Right kidney (tissue), 1 donor: ENCODE measurements at regions not wholly inside any gene's neighbourhood (a gene's known extent, or its start where the extent isn't known, plus 50 kb on each side); places are given as distances from the start of the nearest gene placed in this dataset.
"Not testable (repeated sequence)": the region's sequence is repeated elsewhere in the genome, so short reads cannot be mapped to it uniquely, and the experiment has no call there.

Experiments
- DNase-seq: peaks from one replicate; pipeline ENCODE4 v3.0.0-alpha.2; 2016

- not testable (repeated sequence) for DNase-seq
Observed at GRCh38 chr4:9110700-9111099, 59.5 kb upstream of the FAM90A26 start.

- DNase-seq: not testable (repeated sequence)
Observed at GRCh38 chr4:9103148-9103524, 67.1 kb upstream of the FAM90A26 start.

- DNase-seq: peak; percentile 2
Observed at GRCh38 chr4:9102471-9103147, 67.6 kb upstream of the FAM90A26 start.

GRCh38 chr4:9096330-9096729 lies 73.9 kb upstream of the FAM90A26 start:
- DNase-seq: not testable (repeated sequence)

- not testable (repeated sequence) for DNase-seq
Observed at GRCh38 chr4:9078796-9079195, 91.4 kb upstream of the FAM90A26 start.

GRCh38 chr4:9076974-9077373 lies 93.2 kb upstream of the FAM90A26 start:
- DNase-seq: not testable (repeated sequence)

- not testable (repeated sequence) for DNase-seq
Observed at GRCh38 chr4:9076486-9076885, 93.7 kb upstream of the FAM90A26 start.

GRCh38 chr4:9073371-9073770 lies 96.8 kb upstream of the FAM90A26 start:
- DNase-seq: not testable (repeated sequence)

- not testable (repeated sequence) for DNase-seq
Observed at GRCh38 chr4:9072521-9073220, 97.5 kb upstream of the FAM90A26 start.

- not testable (repeated sequence) for DNase-seq
Observed at GRCh38 chr4:9067923-9068322, 102.3 kb upstream of the FAM90A26 start.

- not testable (repeated sequence) for DNase-seq
Observed at GRCh38 chr4:9063612-9064011, 106.6 kb upstream of the FAM90A26 start.

- not testable (repeated sequence) for DNase-seq
Observed at GRCh38 chr4:9024866-9025265, 145.3 kb upstream of the FAM90A26 start.

GRCh38 chr4:9009792-9010191 lies 138.2 kb upstream of the HMX1 start:
- not testable (repeated sequence) for DNase-seq

- not testable (repeated sequence) for DNase-seq
Observed at GRCh38 chr4:9008407-9008806, 136.8 kb upstream of the HMX1 start.

GRCh38 chr4:9001153-9001552 lies 129.5 kb upstream of the HMX1 start:
- DNase-seq: peak; percentile 12

- DNase-seq: peak; percentile 81
Observed at GRCh38 chr4:9000505-9001001, 128.9 kb upstream of the HMX1 start.

- DNase-seq: not testable (repeated sequence)
Observed at GRCh38 chr4:8992981-8993380, 121.3 kb upstream of the HMX1 start.

GRCh38 chr4:8991449-8991848 lies 119.8 kb upstream of the HMX1 start:
- not testable (repeated sequence) for DNase-seq

GRCh38 chr4:8990341-8990740 lies 118.7 kb upstream of the HMX1 start:
- DNase-seq: not testable (repeated sequence)

GRCh38 chr4:8985786-8986185 lies 114.1 kb upstream of the HMX1 start:
- not testable (repeated sequence) for DNase-seq

GRCh38 chr4:8984641-8985040 lies 113.0 kb upstream of the HMX1 start:
- DNase-seq: not testable (repeated sequence)

- not testable (repeated sequence) for DNase-seq
Observed at GRCh38 chr4:8983921-8984320, 112.3 kb upstream of the HMX1 start.

- not testable (repeated sequence) for DNase-seq
Observed at GRCh38 chr4:8976466-8977128, 105.0 kb upstream of the HMX1 start.
